Tibial nerve (tissue), 4 donors: ENCODE measurements at regions not wholly inside any gene's neighbourhood (a gene's known extent, or its start where the extent isn't known, plus 50 kb on each side); places are given as distances from the start of the nearest gene placed in this dataset.

Source experiments
- CTCF ChIP-seq, 5 experiments: fragments of 200-600 bp in 3 of 5; fragments of 450-650 bp in 2 of 5; sonication (generic) in 3 of 5; IDR thresholded peaks; one replicate each; pipeline ENCODE4 v1.5.1; 2016 to 2019; ENCODE audit warnings: antibody characterized with exemption in 5 of 5, mild to moderate bottlenecking in 3 of 5, moderate library complexity in 2 of 5
- EP300 ChIP-seq, 2 donors: sonication (generic); formaldehyde crosslinking; IDR thresholded peaks; one replicate each; pipeline ENCODE4 v1.6.1; 2017; ENCODE audit warnings: antibody characterized with exemption in 2 of 2, mild to moderate bottlenecking in 1 of 2
- POLR2A ChIP-seq, 2 donors: fragments of 450-650 bp; IDR thresholded peaks; one replicate each; pipeline ENCODE4 v1.6.1; 2017; ENCODE audit warnings: antibody characterized with exemption in 2 of 2, mild to moderate bottlenecking in 2 of 2, moderate library complexity in 2 of 2

DNA sequence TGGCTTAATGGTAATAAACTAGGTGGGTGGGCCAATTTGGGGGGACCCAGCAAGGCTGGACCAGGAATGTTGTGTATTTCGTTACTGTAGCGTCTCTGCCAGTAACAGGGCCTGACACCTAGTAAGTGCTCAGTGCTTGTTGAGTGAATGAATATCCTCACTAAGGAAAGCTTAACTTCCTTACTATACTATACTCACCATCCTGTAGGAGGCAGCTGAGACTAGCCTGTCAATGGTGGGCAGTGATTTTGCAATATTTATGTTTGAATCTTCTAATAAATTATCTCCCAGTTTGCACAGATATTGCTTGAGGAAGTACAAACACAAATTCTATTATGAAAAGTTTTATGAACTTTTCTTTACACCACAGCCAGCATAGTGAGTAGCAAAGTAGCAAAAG, 370.7 kb upstream of the SYT4 start:
- TF ChIP-seq CTCF (IDR thresholded peaks at IDR 0.05) (no peak), POLR2A (IDR thresholded peaks at IDR 0.05) (no peak), EP300 (IDR thresholded peaks at IDR 0.05) (no peak)
